Brain microvascular endothelial cell (primary cell): ENCODE measurements at regions not wholly inside any gene's neighbourhood (a gene's known extent, or its start where the extent isn't known, plus 50 kb on each side); places are given as distances from the start of the nearest gene placed in this dataset.

Source experiments
- DNase-seq: peaks from one replicate; pipeline ENCODE4 v3.0.0-alpha.2; 2020
- H3K27ac ChIP-seq: fragments of 250-450 bp; sonication (Bioruptor Pico); 2 replicates; pipeline ENCODE4 v1.5.1; 2020; ENCODE audit warnings: mild to moderate bottlenecking, moderate library complexity
- H3K27me3 ChIP-seq: fragments of 250-450 bp; sonication (Bioruptor Pico); replicated peaks from 2 replicates; pipeline ENCODE4 v1.5.1; 2020; ENCODE audit warnings: mild to moderate bottlenecking
- H3K36me3 ChIP-seq: fragments of 250-450 bp; sonication (Bioruptor Pico); replicated peaks from 2 replicates; pipeline ENCODE4 v1.5.1; 2020; ENCODE audit warnings: mild to moderate bottlenecking
- H3K4me3 ChIP-seq: 2 replicates; pipeline ENCODE4 v1.5.1; 2011; ENCODE audit warnings: low read depth, mild to moderate bottlenecking, control low read depth, low read length, moderate library complexity
- CTCF ChIP-seq: IDR thresholded peaks from 2 replicates; pipeline ENCODE4 v1.5.1; 2011; ENCODE audit warnings: low read depth, mild to moderate bottlenecking, moderate library complexity, low read length, control low read depth, inconsistent platforms; ENCODE audit errors: missing control alignments
- in situ Hi-C: cut with HindIII; loops from 2 replicates; pipeline ENCODE4 v1.10.0; 2017; ENCODE audit warnings: low sequenced_read_pairs, low pct_ligation_motif_present

- no peak for TF ChIP-seq CTCF
- Histone ChIP-seq H3K27ac (no peak overlapping the region), H3K27me3 (no peaks in the 10 kb centered on the region), H3K36me3 (no peaks in the 10 kb centered on the region), H3K4me3 (no peak overlapping the region)
- in situ Hi-C loops, result no loop called here
- DNase-seq, result no peak
These were observed 62.1 kb upstream of the RNU6-1 start for GRCh38 chr15:67901922-67902321.

GRCh38 chr15:67902579-67903009, 62.7 kb upstream of the RNU6-1 start:
- H3K27me3 ChIP-seq, result no peaks in the 10 kb centered on the region
- no peak for TF ChIP-seq CTCF
- no peak overlapping the region for H3K27ac ChIP-seq
- H3K4me3 ChIP-seq, result no peak overlapping the region
- H3K36me3 ChIP-seq, result no peaks in the 10 kb centered on the region
- in situ Hi-C loops, result no loop called here
- DNase-seq, result no peak

GRCh38 chr15:67903708-67904107, 63.9 kb upstream of the RNU6-1 start:
- Histone ChIP-seq H3K27ac (no peak overlapping the region), H3K27me3 (no peaks in the 10 kb centered on the region), H3K4me3 (no peak overlapping the region), H3K36me3 (no peaks in the 10 kb centered on the region)
- DNase-seq, result no peak
- no peak for TF ChIP-seq CTCF
- in situ Hi-C loops, result no loop called here

- no peaks in the 10 kb centered on the region for H3K27me3 ChIP-seq
- no peak overlapping the region for H3K4me3 ChIP-seq
- no peak overlapping the region for H3K27ac ChIP-seq
- H3K36me3 ChIP-seq, result no peaks in the 10 kb centered on the region
- no peak for TF ChIP-seq CTCF
- no peak for DNase-seq
- in situ Hi-C loops, result no loop called here
These were observed 65.8 kb upstream of the RNU6-1 start for GRCh38 chr15:67905628-67906027.

GRCh38 chr15:67906382-67906781, 66.5 kb upstream of the RNU6-1 start:
- peak; percentile 59 for TF ChIP-seq CTCF
- DNase-seq, result no peak
- Histone ChIP-seq H3K4me3 (no peak overlapping the region), H3K36me3 (no peaks in the 10 kb centered on the region), H3K27ac (no peak overlapping the region), H3K27me3 (no peaks in the 10 kb centered on the region)
- in situ Hi-C loops, result no loop called here

GRCh38 chr15:67907184-67907723, 67.4 kb upstream of the RNU6-1 start:
- H3K27ac ChIP-seq, result no peak overlapping the region
- no peak for DNase-seq
- no peak for TF ChIP-seq CTCF
- H3K36me3 ChIP-seq, result no peaks in the 10 kb centered on the region
- in situ Hi-C loops, result no loop called here
- no peak overlapping the region for H3K4me3 ChIP-seq
- H3K27me3 ChIP-seq, result no peaks in the 10 kb centered on the region
